HCT116 (cell line): ENCODE measurements at regions not wholly inside any gene's neighbourhood (a gene's known extent, or its start where the extent isn't known, plus 50 kb on each side); places are given as distances from the start of the nearest gene placed in this dataset.

ENCODE experiments used
- EGR1 ChIP-seq: IDR thresholded peaks from 2 replicates; pipeline ENCODE4 v1.6.1; 2012; ENCODE audit warnings: low read depth
- EZH2 ChIP-seq: fragments of 200-600 bp; sonication (generic); IDR thresholded peaks from 2 replicates; pipeline ENCODE4 v1.6.1; 2017; ENCODE audit warnings: antibody characterized with exemption, mixed run types
- EZH2phosphoT487 ChIP-seq: fragments of 200-600 bp; IDR thresholded peaks from 2 replicates; pipeline ENCODE4 v1.6.1; 2018; ENCODE audit warnings: antibody characterized with exemption, borderline replicate concordance
- POLR2A ChIP-seq: IDR thresholded peaks from 2 replicates; pipeline ENCODE4 v1.7.0; 2011; ENCODE audit warnings: borderline replicate concordance; ENCODE audit not compliant: insufficient read depth, insufficient read length; ENCODE audit errors: extremely low read depth
- POLR2AphosphoS5 ChIP-seq: IDR thresholded peaks from 2 replicates; pipeline ENCODE4 v1.6.1; 2011; ENCODE audit warnings: mild to moderate bottlenecking, low read depth, low read length, moderate library complexity
- RAD21 ChIP-seq: IDR thresholded peaks from 2 replicates; pipeline ENCODE4 v1.6.1; 2012; ENCODE audit warnings: low read depth, mild to moderate bottlenecking
- SIN3A ChIP-seq: IDR thresholded peaks from 2 replicates; pipeline ENCODE4 v1.6.1; 2012; ENCODE audit warnings: low read depth
- SP1 ChIP-seq: IDR thresholded peaks from 2 replicates; pipeline ENCODE4 v1.6.1; 2012; ENCODE audit warnings: low read depth
- ZFX ChIP-seq: fragments of 450-650 bp; IDR thresholded peaks from 2 replicates; pipeline ENCODE4 v1.6.1; 2017
- TF ChIP-seq, protein P1 (sequence below): IDR thresholded peaks from 2 replicates; pipeline ENCODE4 v1.6.1; 2012
- TF ChIP-seq, protein P2 (sequence below), 3 experiments: fragments of 200-600 bp in 1 of 3; sonication (generic) in 1 of 3; IDR thresholded peaks in 2 of 3; conservative IDR thresholded peaks in 1 of 3; 2 replicates each; pipeline ENCODE4 v1.5.1; 2012 to 2017; ENCODE audit warnings: low read depth in 2 of 3, low read length in 2 of 3, antibody characterized with exemption in 1 of 3, borderline replicate concordance in 1 of 3, control low read depth in 1 of 3, mild to moderate bottlenecking in 1 of 3, mixed read lengths in 1 of 3, mixed run types in 1 of 3, moderate library complexity in 1 of 3; ENCODE audit not compliant: insufficient read depth in 1 of 3
- TF ChIP-seq, protein P3 (sequence below): IDR thresholded peaks from 2 replicates; pipeline ENCODE4 v1.6.1; 2012; ENCODE audit warnings: low read depth
- TF ChIP-seq, protein P4 (sequence below): IDR thresholded peaks from 2 replicates; pipeline ENCODE4 v1.6.1; 2011; ENCODE audit warnings: mild to moderate bottlenecking, low read length, moderate library complexity; ENCODE audit not compliant: insufficient replicate concordance; ENCODE audit errors: extremely low read depth

DNA sequence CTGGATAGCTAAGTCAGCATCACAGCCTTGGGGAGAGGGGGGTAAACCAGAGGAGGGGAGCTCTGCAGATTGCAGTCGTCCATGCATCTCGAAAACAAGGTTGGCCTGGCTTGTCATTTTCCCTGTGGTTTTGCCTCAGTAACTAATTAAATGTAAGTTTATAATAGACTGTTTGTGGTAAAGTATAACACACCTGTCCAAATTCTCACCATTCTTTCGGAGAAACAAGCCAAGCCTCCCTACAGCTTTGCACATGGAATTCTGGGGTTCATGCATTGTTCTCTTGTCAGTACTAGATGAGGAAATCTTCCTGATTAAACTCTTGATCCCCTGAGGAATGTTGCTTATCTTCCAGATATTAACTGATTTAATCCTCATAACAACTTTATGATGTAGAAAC lies 1065.2 kb upstream of the FAM98A start:
- TF ChIP-seq EZH2 (no peak), ZFX (no peak), POLR2A (no peak), POLR2AphosphoS5 (no peak), SP1 (no peak), SIN3A (no peak), EZH2phosphoT487 (no peak), EGR1 (no peak), RAD21 (no peak)
- TF ChIP-seq, protein P1, sequence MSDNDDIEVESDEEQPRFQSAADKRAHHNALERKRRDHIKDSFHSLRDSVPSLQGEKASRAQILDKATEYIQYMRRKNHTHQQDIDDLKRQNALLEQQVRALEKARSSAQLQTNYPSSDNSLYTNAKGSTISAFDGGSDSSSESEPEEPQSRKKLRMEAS = no peak
- TF ChIP-seq, protein P2, sequence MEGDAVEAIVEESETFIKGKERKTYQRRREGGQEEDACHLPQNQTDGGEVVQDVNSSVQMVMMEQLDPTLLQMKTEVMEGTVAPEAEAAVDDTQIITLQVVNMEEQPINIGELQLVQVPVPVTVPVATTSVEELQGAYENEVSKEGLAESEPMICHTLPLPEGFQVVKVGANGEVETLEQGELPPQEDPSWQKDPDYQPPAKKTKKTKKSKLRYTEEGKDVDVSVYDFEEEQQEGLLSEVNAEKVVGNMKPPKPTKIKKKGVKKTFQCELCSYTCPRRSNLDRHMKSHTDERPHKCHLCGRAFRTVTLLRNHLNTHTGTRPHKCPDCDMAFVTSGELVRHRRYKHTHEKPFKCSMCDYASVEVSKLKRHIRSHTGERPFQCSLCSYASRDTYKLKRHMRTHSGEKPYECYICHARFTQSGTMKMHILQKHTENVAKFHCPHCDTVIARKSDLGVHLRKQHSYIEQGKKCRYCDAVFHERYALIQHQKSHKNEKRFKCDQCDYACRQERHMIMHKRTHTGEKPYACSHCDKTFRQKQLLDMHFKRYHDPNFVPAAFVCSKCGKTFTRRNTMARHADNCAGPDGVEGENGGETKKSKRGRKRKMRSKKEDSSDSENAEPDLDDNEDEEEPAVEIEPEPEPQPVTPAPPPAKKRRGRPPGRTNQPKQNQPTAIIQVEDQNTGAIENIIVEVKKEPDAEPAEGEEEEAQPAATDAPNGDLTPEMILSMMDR (IDR thresholded peaks at IDR 0.05 in 2 of 3, conservative IDR thresholded peaks at IDR 0.05 in 1 of 3; ENCODE audit: borderline replicate concordance in 1 of 3, insufficient read depth in 1 of 3, low read depth in 2 of 3, low read length in 2 of 3) = no peak
- TF ChIP-seq, protein P3, sequence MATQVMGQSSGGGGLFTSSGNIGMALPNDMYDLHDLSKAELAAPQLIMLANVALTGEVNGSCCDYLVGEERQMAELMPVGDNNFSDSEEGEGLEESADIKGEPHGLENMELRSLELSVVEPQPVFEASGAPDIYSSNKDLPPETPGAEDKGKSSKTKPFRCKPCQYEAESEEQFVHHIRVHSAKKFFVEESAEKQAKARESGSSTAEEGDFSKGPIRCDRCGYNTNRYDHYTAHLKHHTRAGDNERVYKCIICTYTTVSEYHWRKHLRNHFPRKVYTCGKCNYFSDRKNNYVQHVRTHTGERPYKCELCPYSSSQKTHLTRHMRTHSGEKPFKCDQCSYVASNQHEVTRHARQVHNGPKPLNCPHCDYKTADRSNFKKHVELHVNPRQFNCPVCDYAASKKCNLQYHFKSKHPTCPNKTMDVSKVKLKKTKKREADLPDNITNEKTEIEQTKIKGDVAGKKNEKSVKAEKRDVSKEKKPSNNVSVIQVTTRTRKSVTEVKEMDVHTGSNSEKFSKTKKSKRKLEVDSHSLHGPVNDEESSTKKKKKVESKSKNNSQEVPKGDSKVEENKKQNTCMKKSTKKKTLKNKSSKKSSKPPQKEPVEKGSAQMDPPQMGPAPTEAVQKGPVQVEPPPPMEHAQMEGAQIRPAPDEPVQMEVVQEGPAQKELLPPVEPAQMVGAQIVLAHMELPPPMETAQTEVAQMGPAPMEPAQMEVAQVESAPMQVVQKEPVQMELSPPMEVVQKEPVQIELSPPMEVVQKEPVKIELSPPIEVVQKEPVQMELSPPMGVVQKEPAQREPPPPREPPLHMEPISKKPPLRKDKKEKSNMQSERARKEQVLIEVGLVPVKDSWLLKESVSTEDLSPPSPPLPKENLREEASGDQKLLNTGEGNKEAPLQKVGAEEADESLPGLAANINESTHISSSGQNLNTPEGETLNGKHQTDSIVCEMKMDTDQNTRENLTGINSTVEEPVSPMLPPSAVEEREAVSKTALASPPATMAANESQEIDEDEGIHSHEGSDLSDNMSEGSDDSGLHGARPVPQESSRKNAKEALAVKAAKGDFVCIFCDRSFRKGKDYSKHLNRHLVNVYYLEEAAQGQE = no peak
- TF ChIP-seq, protein P4, sequence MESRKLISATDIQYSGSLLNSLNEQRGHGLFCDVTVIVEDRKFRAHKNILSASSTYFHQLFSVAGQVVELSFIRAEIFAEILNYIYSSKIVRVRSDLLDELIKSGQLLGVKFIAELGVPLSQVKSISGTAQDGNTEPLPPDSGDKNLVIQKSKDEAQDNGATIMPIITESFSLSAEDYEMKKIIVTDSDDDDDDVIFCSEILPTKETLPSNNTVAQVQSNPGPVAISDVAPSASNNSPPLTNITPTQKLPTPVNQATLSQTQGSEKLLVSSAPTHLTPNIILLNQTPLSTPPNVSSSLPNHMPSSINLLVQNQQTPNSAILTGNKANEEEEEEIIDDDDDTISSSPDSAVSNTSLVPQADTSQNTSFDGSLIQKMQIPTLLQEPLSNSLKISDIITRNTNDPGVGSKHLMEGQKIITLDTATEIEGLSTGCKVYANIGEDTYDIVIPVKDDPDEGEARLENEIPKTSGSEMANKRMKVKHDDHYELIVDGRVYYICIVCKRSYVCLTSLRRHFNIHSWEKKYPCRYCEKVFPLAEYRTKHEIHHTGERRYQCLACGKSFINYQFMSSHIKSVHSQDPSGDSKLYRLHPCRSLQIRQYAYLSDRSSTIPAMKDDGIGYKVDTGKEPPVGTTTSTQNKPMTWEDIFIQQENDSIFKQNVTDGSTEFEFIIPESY = no peak
